ENCODE measurements at regions not wholly inside any gene's neighbourhood (a gene's known extent, or its start where the extent isn't known, plus 50 kb on each side); places are given as distances from the start of the nearest gene placed in this dataset.

DNA sequence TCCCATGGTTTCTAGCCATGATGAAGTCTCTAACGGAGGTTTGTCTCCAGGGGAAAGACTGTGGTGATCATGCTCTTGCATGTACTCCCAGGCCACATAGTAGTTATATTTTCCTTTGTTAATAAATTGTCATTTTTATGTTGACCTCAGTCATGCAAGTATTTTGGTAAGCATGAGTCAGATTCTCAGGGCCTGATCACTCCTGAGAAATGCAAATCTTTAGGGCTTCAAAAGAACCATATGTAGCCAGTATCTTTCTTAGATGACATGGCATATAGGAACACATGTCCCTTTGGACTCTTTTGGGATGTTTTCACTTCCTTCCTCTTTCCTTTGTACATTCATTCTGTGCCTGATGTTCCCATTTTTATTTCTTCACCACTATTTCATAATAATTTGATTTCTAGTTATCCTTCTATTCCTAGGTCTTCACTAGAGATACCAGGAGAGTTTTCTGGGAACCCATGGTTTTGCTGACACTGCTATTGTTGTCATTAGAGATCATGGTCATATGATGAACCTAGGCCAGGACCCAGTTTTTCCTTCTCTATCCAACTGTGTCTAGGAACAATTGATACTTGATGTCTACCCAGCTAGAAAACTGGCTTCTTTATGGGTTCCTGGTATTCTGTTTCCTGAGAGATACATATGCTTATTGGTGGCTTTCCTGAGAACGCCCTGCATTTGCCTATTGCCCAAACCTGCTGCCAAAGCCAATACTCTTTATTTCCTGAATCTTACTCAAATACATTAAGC lies 248.1 kb upstream of the NREP start:
- no peaks in the 10 kb centered on the region for H3K27me3 ChIP-seq (ENCODE audit: control insufficient read depth, insufficient read depth, low read length)
- no peak overlapping the region for H3K4me3 ChIP-seq (ENCODE audit: low read depth, low read length)
- H3K36me3 ChIP-seq (ENCODE audit: control insufficient read depth, insufficient read depth, low read length) = no peaks in the 10 kb centered on the region
- TF ChIP-seq, protein P1, sequence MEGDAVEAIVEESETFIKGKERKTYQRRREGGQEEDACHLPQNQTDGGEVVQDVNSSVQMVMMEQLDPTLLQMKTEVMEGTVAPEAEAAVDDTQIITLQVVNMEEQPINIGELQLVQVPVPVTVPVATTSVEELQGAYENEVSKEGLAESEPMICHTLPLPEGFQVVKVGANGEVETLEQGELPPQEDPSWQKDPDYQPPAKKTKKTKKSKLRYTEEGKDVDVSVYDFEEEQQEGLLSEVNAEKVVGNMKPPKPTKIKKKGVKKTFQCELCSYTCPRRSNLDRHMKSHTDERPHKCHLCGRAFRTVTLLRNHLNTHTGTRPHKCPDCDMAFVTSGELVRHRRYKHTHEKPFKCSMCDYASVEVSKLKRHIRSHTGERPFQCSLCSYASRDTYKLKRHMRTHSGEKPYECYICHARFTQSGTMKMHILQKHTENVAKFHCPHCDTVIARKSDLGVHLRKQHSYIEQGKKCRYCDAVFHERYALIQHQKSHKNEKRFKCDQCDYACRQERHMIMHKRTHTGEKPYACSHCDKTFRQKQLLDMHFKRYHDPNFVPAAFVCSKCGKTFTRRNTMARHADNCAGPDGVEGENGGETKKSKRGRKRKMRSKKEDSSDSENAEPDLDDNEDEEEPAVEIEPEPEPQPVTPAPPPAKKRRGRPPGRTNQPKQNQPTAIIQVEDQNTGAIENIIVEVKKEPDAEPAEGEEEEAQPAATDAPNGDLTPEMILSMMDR (IDR thresholded peaks at IDR 0.05; ENCODE audit: insufficient read depth, low read length, severe bottlenecking) = no peak
- DNase-seq (ENCODE audit: low read depth) (peak; percentile 65), FAIRE-seq (no peak)

DNA sequence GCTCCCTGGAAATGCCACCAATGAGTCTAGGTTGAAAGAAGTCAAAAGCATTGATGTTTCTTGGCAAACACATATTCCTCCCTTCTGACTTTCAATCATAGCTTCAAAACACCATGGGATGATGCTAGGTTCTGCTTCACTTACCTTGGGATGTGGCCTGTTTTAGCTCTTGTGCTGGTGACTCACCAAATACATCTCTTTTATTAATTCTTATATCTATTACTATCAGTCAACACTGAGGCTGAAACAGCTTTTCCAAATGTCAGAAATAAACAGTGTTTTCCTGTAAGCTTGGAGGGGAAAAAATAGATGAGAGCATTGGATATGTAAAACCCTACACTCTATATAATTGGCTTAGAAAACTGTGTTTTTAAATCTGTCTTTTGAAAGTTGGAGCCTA lies 245.4 kb upstream of the NREP start:
- TF ChIP-seq, protein P1 (IDR thresholded peaks at IDR 0.05; ENCODE audit: insufficient read depth, low read length, severe bottlenecking) = no peak
- Histone ChIP-seq H3K27me3 (ENCODE audit: control insufficient read depth, insufficient read depth, low read length) (no peaks in the 10 kb centered on the region), H3K36me3 (ENCODE audit: control insufficient read depth, insufficient read depth, low read length) (no peaks in the 10 kb centered on the region), H3K4me3 (ENCODE audit: low read depth, low read length) (no peak overlapping the region)
- no peak for FAIRE-seq
- DNase-seq (ENCODE audit: low read depth) = no peak

DNA sequence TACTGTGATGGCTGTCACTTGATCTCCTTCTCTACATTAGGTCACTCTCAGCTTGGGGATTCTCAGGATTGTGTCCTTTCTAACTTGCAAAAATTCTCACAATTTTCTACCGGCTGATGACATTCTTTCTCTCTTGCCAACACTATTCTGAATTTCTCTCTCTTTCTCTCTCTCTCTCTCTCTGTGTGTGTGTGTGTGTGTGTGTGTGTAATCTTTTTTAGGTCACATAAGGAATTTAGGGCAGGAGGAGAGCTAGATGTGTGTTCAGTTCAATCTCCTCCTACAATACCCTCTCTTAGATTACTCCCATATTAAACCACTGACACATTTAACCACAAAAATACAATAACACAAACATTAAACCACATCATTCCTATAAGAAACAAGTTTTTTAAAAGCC lies 242.3 kb upstream of the NREP start:
- Histone ChIP-seq H3K36me3 (ENCODE audit: control insufficient read depth, insufficient read depth, low read length) (no peaks in the 10 kb centered on the region), H3K4me3 (ENCODE audit: low read depth, low read length) (no peak overlapping the region), H3K27me3 (ENCODE audit: control insufficient read depth, insufficient read depth, low read length) (no peaks in the 10 kb centered on the region)
- DNase-seq (ENCODE audit: low read depth) (no peak), FAIRE-seq (no peak)
- TF ChIP-seq, protein P1 (IDR thresholded peaks at IDR 0.05; ENCODE audit: insufficient read depth, low read length, severe bottlenecking) = no peak

DNA sequence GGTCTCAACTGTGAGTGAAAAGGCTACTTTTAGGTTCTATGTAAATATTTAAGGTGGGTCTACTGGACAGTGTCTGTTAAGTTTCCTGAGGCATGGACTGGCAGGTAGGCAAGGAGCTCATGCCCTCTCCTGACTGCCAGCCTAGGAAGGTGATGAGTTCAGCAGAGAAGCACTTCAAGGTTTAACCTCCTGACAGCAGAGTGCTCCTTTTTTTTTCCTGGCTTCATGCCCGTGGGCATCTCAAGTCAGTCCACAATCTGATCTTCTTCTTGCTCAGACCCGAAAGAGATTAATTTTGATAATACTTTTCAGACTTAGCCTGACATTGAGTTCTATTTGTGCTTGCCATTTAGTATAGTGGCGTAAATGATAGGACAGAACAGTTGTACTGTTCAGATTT lies 241.9 kb upstream of the NREP start:
- Histone ChIP-seq H3K27me3 (ENCODE audit: control insufficient read depth, insufficient read depth, low read length) (no peaks in the 10 kb centered on the region), H3K36me3 (ENCODE audit: control insufficient read depth, insufficient read depth, low read length) (no peaks in the 10 kb centered on the region), H3K4me3 (ENCODE audit: low read depth, low read length) (no peak overlapping the region)
- TF ChIP-seq, protein P1 (IDR thresholded peaks at IDR 0.05; ENCODE audit: insufficient read depth, low read length, severe bottlenecking) = no peak
- FAIRE-seq = no peak
- DNase-seq (ENCODE audit: low read depth) = peak; percentile 34

DNA sequence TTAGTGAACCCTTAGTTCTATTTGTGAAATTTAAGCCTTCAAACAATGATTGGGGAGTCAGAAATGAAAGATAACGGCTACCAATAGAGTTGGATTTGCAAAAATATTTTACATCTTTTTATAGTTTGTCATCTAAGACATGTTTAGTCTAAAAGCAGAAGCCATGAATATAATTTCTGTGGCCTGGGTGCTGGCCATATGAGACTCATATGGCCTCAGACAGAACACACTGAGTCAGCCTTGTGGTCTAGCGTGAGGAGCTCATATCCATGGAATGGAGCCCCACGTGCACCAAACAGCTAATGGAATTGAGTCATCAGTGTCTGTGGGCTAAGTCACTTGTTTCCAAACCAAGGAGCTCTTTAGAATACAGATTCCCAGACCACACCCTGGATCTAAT lies 240.7 kb upstream of the NREP start:
- Histone ChIP-seq H3K27me3 (ENCODE audit: control insufficient read depth, insufficient read depth, low read length) (no peaks in the 10 kb centered on the region), H3K4me3 (ENCODE audit: low read depth, low read length) (no peak overlapping the region), H3K36me3 (ENCODE audit: control insufficient read depth, insufficient read depth, low read length) (no peaks in the 10 kb centered on the region)
- TF ChIP-seq, protein P1 (IDR thresholded peaks at IDR 0.05; ENCODE audit: insufficient read depth, low read length, severe bottlenecking) = no peak
- DNase-seq (ENCODE audit: low read depth) = peak; percentile 99
- no peak for FAIRE-seq

DNA sequence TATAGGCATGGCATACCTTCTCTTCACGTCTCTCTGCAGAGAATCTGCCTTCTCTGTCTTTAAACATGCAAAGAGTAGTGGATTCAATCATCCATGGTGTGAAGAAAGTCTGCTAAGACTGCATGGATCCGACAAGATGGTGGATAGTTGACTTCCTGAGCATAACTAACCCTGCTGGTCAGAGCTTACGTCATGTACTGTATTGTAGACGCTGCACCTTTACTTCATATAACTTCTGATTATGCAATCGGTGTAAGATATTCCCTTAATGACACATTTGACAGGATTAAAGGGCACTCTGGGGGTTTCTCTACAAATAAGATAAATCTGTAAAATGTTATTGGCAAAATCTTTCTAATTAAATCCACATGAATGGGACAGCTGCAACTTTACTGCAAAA lies 240.3 kb upstream of the NREP start:
- no peak for FAIRE-seq
- no peaks in the 10 kb centered on the region for H3K27me3 ChIP-seq (ENCODE audit: control insufficient read depth, insufficient read depth, low read length)
- no peak overlapping the region for H3K4me3 ChIP-seq (ENCODE audit: low read depth, low read length)
- TF ChIP-seq, protein P1 (IDR thresholded peaks at IDR 0.05; ENCODE audit: insufficient read depth, low read length, severe bottlenecking) = no peak
- DNase-seq (ENCODE audit: low read depth) = peak; percentile 70
- no peaks in the 10 kb centered on the region for H3K36me3 ChIP-seq (ENCODE audit: control insufficient read depth, insufficient read depth, low read length)
